PC-9 (cell line): ENCODE measurements at regions not wholly inside any gene's neighbourhood (a gene's known extent, or its start where the extent isn't known, plus 50 kb on each side); places are given as distances from the start of the nearest gene placed in this dataset.

Experiments
- BruUV-seq: library from RNA; stranded (reverse); fragments of 400-500 nt; replicated peaks from 2 replicates; lab custom pipeline; 2021; lab: Mats Ljungman, UMichigan
- CTCF ChIA-PET: fragments of 300-600 bp; sonication (Branson Sonifier 250); formaldehyde crosslinking; loops from one replicate; lab custom pipeline; 2022; ENCODE audit warnings: antibody characterized with exemption; lab: Charles Lee
- POLR2A ChIA-PET: fragments of 300-600 bp; sonication (Branson Sonifier 250); formaldehyde crosslinking; loops from one replicate; lab custom pipeline; 2022; ENCODE audit warnings: antibody characterized with exemption; ENCODE audit not compliant: unreplicated experiment; lab: Charles Lee
- DNase-seq, 2 experiments: peaks; one replicate each; pipeline versions ENCODE4 v3.0.0 to v3.0.0-alpha.2; 2015 to 2022; ENCODE audit warnings: mixed read lengths in 1 of 2
- H2AFZ ChIP-seq: fragments of 200-600 bp; sonication (generic); 2 replicates; pipeline ENCODE4 v1.8.1; 2017; ENCODE audit warnings: antibody characterized with exemption
- H3F3A ChIP-seq: fragments of 200-600 bp; sonication (generic); 2 replicates; pipeline ENCODE4 v1.8.1; 2017; ENCODE audit warnings: antibody characterized with exemption, mild to moderate bottlenecking, low read depth; ENCODE audit not compliant: insufficient read depth
- H3K27ac ChIP-seq: fragments of 200-600 bp; sonication (generic); 2 replicates; pipeline ENCODE4 v1.6.1; 2016; ENCODE audit warnings: mixed run types
- H3K27me3 ChIP-seq: fragments of 200-600 bp; sonication (generic); 2 replicates; pipeline ENCODE4 v1.6.1; 2016; ENCODE audit warnings: low read depth, mixed run types; ENCODE audit not compliant: insufficient read depth
- H3K36me3 ChIP-seq: fragments of 200-600 bp; sonication (generic); 2 replicates; pipeline ENCODE4 v1.6.1; 2016; ENCODE audit warnings: low read depth, mixed run types
- H3K4me1 ChIP-seq: fragments of 200-600 bp; sonication (generic); replicated peaks from 2 replicates; pipeline ENCODE4 v1.6.1; 2016; ENCODE audit warnings: mixed run types; ENCODE audit not compliant: insufficient read depth
- H3K4me2 ChIP-seq: fragments of 200-600 bp; sonication (generic); 2 replicates; pipeline ENCODE4 v1.6.1; 2017; ENCODE audit warnings: mixed run types
- H3K4me3 ChIP-seq: fragments of 200-600 bp; sonication (generic); 2 replicates; pipeline ENCODE4 v1.6.1; 2016; ENCODE audit warnings: mixed run types
- H3K79me2 ChIP-seq: fragments of 200-600 bp; sonication (generic); 2 replicates; pipeline ENCODE4 v1.6.1; 2017; ENCODE audit warnings: low read depth, mixed run types
- H3K9me2 ChIP-seq: fragments of 200-600 bp; sonication (generic); 2 replicates; pipeline ENCODE4 v1.8.1; 2017; ENCODE audit warnings: mild to moderate bottlenecking; ENCODE audit not compliant: insufficient read depth
- H3K9me3 ChIP-seq: fragments of 200-600 bp; sonication (generic); 2 replicates; pipeline ENCODE4 v1.8.1; 2016; ENCODE audit warnings: low read depth; ENCODE audit not compliant: insufficient read depth
- H4K20me1 ChIP-seq: fragments of 200-600 bp; sonication (generic); 2 replicates; pipeline ENCODE4 v1.8.1; 2017; ENCODE audit not compliant: insufficient read depth
- EZH2 ChIP-seq: fragments of 200-600 bp; sonication (generic); IDR thresholded peaks from 2 replicates; pipeline ENCODE4 v1.8.0; 2017; ENCODE audit warnings: antibody characterized with exemption, low read depth
- intact Hi-C: fragments of 100-400 bp; cut with micrococcal nuclease; formaldehyde crosslinking; loops from one replicate; pipeline ENCODE4 v1.10.0; 2022; ENCODE audit not compliant: unreplicated experiment
- TF ChIP-seq, protein P1 (sequence below): fragments of 200-600 bp; sonication (generic); conservative IDR thresholded peaks from 2 replicates; pipeline ENCODE4 v1.6.1; 2017; ENCODE audit warnings: mixed run types, antibody characterized with exemption, mild to moderate bottlenecking, moderate library complexity

DNA sequence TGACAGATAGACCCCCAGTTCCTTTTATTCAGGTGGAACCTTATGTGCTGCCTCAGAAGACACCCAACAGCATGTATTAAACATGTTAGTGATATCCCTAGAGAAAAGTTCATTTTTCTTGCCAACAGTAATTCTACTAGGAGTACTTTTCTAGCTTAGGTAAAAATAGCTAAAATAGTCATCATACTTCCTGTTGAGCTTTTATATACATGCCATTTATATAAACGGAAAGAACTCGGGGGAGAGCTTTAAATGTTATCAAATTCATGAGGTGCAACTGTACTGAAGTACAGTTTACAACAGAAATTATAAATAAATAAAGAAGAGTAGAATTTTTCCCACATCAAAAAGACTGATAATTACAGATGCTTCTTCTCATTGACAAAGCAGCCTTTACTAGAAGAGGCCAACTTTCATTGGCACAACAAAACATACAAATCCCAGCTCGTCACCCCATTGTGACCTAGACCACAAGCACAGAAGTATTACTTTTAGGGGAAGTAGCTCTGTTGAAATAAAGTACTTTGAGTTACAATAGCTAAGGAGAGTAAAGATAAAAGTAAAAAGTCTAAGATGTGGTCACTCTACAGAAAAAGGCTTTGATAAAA lies 59.1 kb upstream of the POU2AF2 start:
- ChIA-PET POLR2A (no interaction called here), CTCF (no interaction called here)
- Histone ChIP-seq H3K4me3 (no peak overlapping the region), H3K36me3 (no peaks in the 10 kb centered on the region), H3K79me2 (no peaks in the 10 kb centered on the region), H3K27ac (no peak overlapping the region), H3K4me2 (no peak overlapping the region), H3K27me3 (no peaks in the 10 kb centered on the region), H3F3A (no peaks in the 10 kb centered on the region), H2AFZ (no peak overlapping the region), H4K20me1 (no peaks in the 10 kb centered on the region), H3K4me1 (no peaks in the 10 kb centered on the region; the same call in 1 of the 2 replicates), H3K9me2 (no peaks in the 10 kb centered on the region), H3K9me3 (peaks cover 6% of the 10 kb centered on the region)
- intact Hi-C loops: no loop called here
- DNase-seq: no peak
- no TSS peak for BruUV-seq
- no peak for TF ChIP-seq EZH2

DNA sequence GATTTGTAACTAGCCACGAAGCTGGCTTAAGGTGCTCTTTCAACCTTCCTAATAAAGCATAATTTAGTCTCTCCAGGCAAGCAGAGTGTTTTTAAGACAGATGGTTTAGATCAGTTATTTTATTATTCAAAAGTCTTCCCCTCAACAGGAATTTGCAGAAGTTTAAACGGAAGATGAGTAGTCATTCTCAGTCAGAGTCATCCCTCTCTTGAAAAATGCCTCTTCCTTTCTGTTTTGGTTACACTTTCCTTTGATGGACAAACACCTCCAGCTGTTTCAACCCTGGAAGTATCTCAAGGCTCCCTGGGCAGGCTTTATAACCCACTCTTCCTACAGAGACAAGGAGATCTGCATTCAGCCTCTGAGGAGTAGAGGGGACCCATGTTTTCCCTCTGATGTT lies 60.3 kb upstream of the POU2AF2 start:
- Histone ChIP-seq H3K4me3 (no peak overlapping the region), H3K9me3 (peaks cover 6% of the 10 kb centered on the region), H3K4me2 (no peak overlapping the region), H3K27ac (no peak overlapping the region), H3K4me1 (no peaks in the 10 kb centered on the region; the same call in 1 of the 2 replicates), H3K9me2 (no peaks in the 10 kb centered on the region), H3K79me2 (no peaks in the 10 kb centered on the region), H4K20me1 (no peaks in the 10 kb centered on the region), H3F3A (no peaks in the 10 kb centered on the region), H3K27me3 (no peaks in the 10 kb centered on the region), H3K36me3 (no peaks in the 10 kb centered on the region), H2AFZ (no peak overlapping the region)
- ChIA-PET CTCF (no interaction called here), POLR2A (no interaction called here)
- DNase-seq: no peak
- BruUV-seq: no TSS peak
- TF ChIP-seq, protein P1, sequence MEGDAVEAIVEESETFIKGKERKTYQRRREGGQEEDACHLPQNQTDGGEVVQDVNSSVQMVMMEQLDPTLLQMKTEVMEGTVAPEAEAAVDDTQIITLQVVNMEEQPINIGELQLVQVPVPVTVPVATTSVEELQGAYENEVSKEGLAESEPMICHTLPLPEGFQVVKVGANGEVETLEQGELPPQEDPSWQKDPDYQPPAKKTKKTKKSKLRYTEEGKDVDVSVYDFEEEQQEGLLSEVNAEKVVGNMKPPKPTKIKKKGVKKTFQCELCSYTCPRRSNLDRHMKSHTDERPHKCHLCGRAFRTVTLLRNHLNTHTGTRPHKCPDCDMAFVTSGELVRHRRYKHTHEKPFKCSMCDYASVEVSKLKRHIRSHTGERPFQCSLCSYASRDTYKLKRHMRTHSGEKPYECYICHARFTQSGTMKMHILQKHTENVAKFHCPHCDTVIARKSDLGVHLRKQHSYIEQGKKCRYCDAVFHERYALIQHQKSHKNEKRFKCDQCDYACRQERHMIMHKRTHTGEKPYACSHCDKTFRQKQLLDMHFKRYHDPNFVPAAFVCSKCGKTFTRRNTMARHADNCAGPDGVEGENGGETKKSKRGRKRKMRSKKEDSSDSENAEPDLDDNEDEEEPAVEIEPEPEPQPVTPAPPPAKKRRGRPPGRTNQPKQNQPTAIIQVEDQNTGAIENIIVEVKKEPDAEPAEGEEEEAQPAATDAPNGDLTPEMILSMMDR: no peak
- TF ChIP-seq EZH2: no peak
- intact Hi-C loops: no loop called here

DNA sequence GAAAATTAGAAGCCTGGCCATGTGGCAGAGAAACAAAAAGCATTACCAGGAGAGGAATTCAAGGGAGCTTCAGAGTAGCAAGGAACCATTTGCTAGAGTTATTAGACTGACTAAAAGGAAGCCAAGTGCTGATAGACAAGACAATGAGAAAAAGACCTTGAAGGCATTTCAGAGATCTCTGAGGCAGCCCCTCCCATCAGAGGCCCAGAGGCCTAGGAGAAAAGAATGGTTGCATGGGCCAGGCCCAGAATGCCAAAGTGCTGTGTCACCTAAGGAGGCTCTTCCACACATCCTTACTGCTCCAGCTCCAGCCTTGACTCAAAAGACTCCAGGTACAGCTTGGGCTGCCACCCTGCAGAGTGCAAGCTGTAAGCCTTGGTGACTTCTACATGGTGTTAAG lies 61.8 kb upstream of the POU2AF2 start:
- Histone ChIP-seq H3K27ac (no peak overlapping the region), H3K36me3 (no peaks in the 10 kb centered on the region), H3K4me2 (no peak overlapping the region), H3K9me3 (peaks cover 6% of the 10 kb centered on the region), H3F3A (no peaks in the 10 kb centered on the region), H3K27me3 (no peaks in the 10 kb centered on the region), H2AFZ (no peak overlapping the region), H3K9me2 (no peaks in the 10 kb centered on the region), H3K4me3 (no peak overlapping the region), H3K4me1 (no peaks in the 10 kb centered on the region; the same call in 1 of the 2 replicates), H3K79me2 (no peaks in the 10 kb centered on the region), H4K20me1 (no peaks in the 10 kb centered on the region)
- ChIA-PET POLR2A (no interaction called here), CTCF (no interaction called here)
- TF ChIP-seq EZH2: no peak
- TF ChIP-seq, protein P1: no peak
- BruUV-seq: no TSS peak
- DNase-seq: peak; percentile 10 to 46
- intact Hi-C loops: no loop called here
